HG03095 (cell line): ENCODE measurements at regions not wholly inside any gene's neighbourhood (a gene's known extent, or its start where the extent isn't known, plus 50 kb on each side); places are given as distances from the start of the nearest gene placed in this dataset.
"Not testable (repeated sequence)": the region's sequence is repeated elsewhere in the genome, so short reads cannot be mapped to it uniquely, and the experiment has no call there.

Experiments
- ATAC-seq: cut with Tn5 transposase; IDR thresholded peaks from one replicate; pipeline ENCODE4 v1.9.1; 2021; ENCODE audit warnings: moderate library complexity; ENCODE audit not compliant: unreplicated experiment

DNA sequence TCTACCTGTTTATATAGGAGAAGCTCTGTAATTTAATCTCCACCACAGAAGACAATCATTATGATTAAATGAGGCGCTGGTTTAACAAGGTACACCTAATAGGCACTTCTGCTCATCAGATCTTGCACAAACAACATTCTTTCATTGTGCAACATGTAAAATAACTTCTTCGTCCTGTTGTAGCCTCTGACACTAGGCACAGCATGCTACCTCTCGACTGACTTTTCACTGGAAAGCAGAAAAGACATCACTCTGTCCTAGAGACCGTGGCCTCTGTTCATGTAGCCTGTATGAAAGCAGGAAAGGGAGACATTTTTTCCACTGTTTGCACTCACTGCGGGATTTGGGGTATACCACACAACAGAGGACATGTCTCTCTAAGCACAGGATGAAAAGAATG is 316.5 kb downstream of the IRS1 start:
- no peak for ATAC-seq

- ATAC-seq, result no peak
Observed at GRCh38 chr2:226478109-226478809, 321.4 kb downstream of the IRS1 start.

GRCh38 chr2:226477221-226478108 is 322.2 kb downstream of the IRS1 start:
- ATAC-seq, result no peak

GRCh38 chr2:226475650-226476049 is 324.0 kb downstream of the IRS1 start:
- no peak for ATAC-seq

GRCh38 chr2:226474131-226474530 is 325.5 kb downstream of the IRS1 start:
- no peak for ATAC-seq

GRCh38 chr2:226471987-226472470 is 327.6 kb downstream of the IRS1 start:
- no peak for ATAC-seq

- no peak for ATAC-seq
Observed at GRCh38 chr2:226467633-226468032, 332.0 kb downstream of the IRS1 start.

GRCh38 chr2:226467221-226467620 is 332.4 kb downstream of the IRS1 start:
- ATAC-seq, result no peak

GRCh38 chr2:226466589-226466988 is 333.0 kb downstream of the IRS1 start:
- ATAC-seq, result no peak

DNA sequence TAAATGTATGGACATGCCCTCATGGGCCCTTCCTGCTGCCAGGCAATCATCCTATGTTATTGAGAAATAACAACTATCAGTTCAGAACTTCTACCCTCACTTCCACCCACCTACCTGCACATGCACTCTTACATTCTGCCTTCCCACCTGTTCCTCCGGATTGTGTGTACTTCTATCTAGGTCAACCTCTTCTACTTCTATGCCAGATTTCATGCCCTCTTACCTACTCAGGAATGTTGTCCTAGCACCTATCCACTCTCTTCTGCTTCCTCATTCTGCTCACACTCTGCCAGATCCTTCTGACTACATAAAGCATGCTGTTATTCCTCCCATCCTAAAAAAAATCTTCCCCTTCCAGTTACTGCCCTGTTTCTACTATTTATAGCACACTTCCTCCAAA is 333.5 kb downstream of the IRS1 start:
- ATAC-seq, result no peak

- no peak for ATAC-seq
Observed at GRCh38 chr2:226464380-226464779, 335.2 kb downstream of the IRS1 start.

DNA sequence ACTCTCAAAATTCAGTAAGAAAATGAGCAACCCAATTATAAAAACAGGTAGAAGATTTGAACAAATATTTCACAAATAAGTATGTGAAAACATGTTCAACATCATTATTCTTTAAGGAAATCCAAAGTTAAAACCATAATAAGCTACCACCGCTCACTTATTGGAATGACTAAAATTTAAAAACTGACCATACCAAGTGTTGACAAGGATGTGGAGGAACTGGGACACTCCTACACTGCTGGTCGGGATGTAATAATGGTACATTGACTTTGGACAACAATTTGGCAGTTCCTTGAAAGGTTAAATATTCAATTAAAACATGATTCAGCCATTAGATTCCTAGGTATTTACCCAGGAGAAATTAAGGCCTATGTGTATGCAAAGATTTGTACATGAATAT is 336.5 kb downstream of the IRS1 start:
- ATAC-seq, result no peak

DNA sequence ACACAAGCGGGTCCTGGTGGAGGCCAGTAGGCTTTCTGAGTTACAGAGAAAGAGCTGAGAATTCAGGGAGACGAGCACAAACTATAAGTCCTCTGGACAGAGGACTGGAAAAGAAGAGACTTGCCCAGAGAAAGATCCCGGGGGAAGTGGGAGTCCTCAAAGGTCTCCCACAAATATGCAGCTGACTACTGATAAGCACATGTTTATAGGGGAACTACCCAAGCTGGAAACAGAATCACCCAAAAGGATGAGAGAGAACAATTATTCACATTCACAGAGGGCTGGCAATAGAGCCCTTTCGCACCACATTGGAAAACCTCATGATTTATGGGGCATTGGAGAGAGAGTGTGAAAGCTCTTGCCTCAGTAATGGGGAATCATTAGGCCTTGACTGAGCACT is 337.6 kb downstream of the IRS1 start:
- no peak for ATAC-seq

- ATAC-seq, result not testable (repeated sequence)
Observed at GRCh38 chr2:226456144-226456543, 343.5 kb downstream of the IRS1 start.

DNA sequence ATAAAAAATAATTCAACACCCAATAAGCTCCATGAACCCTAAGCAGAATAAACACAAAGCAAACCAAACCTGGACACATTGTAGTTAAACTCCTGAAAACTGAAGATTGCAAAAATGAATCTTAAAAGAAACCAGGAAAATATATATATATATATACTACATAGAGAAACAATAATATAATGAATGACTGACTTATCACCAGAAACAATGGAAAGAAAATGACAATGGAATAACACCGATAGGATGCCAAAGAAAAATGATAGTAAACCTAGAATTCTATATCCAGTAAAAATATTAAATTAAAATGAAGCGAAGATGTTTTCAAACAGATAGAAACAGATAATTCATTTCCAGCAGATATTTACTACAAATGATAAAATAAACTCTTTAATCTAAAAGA is 346.9 kb downstream of the IRS1 start:
- no peak for ATAC-seq

DNA sequence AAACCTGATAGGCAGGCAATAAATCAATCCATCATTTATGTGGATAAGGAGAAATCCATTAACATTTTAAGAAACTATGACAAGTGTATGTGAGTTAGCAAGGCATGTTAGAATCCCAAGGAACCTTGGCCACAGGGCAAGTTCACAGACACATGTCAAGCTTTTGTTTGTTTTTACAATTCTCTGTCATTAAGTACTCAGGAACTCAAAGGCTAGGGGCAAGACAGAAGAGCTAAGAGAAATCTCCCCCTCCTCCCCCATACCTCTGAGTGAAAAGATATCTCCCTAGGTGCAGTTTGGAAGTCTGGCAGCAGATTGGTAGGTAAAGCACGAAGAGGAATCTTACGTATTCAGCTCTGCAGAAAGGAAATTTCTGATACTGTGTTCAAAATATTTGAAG is 348.1 kb downstream of the IRS1 start:
- no peak for ATAC-seq

DNA sequence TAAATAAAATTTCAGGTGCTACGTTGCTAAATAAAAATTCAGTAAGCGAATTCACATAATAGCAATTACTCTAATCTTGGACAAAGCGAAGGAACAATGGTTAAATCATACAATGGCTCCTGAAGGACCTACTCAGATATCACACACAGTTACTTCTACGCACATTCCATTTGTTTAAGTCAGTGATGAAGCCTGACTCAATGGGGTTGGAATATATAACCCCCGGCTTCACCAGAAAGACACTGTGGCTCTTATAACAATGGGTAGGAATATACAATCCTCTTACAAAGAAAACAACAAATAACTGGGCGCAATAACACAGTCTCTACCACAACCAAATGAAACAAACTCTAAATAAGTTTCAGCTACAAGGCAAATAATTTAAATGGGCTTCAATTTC is 349.5 kb downstream of the IRS1 start:
- ATAC-seq, result no peak

GRCh38 chr2:226447338-226448300 is 352.0 kb downstream of the IRS1 start:
- ATAC-seq, result no peak

GRCh38 chr2:226446406-226447001 is 353.1 kb downstream of the IRS1 start:
- ATAC-seq, result no peak

GRCh38 chr2:226445216-226445861 is 354.3 kb downstream of the IRS1 start:
- ATAC-seq, result no peak
